CD14-positive monocyte (primary cell): ENCODE measurements at regions not wholly inside any gene's neighbourhood (a gene's known extent, or its start where the extent isn't known, plus 50 kb on each side); places are given as distances from the start of the nearest gene placed in this dataset.

Experiments used
- DNase-seq, 3 donors: peaks; one replicate each; pipeline ENCODE4 v3.0.0-alpha.2; 2011 to 2022
- H2AFZ ChIP-seq: 2 replicates; pipeline ENCODE4 v1.6.0; 2012; ENCODE audit warnings: mild to moderate bottlenecking, low read depth, low read length, inconsistent platforms; ENCODE audit not compliant: insufficient read depth, poor library complexity, severe bottlenecking
- H3K27ac ChIP-seq, 2 donors: 1 replicate in 1 of 2; 2 replicates in 1 of 2; pipeline ENCODE4 v1.5.1; 2012 to 2013; ENCODE audit warnings: low read length in 2 of 2, control low read depth in 1 of 2, inconsistent platforms in 1 of 2, low read depth in 1 of 2, mild to moderate bottlenecking in 1 of 2
- H3K27me3 ChIP-seq, 2 donors: one replicate each; pipeline versions ENCODE4 v1.6.0 to v1.6.1; 2011 to 2013; ENCODE audit warnings: low read length in 2 of 2; ENCODE audit not compliant: control insufficient read depth in 2 of 2, insufficient read depth in 2 of 2
- H3K36me3 ChIP-seq, 2 donors: replicated peaks in 1 of 2; 1 replicate in 1 of 2; 2 replicates in 1 of 2; pipeline versions ENCODE4 v1.5.1 to v1.6.1; 2012 to 2013; ENCODE audit warnings: low read length in 2 of 2, control low read depth in 1 of 2, inconsistent platforms in 1 of 2, mild to moderate bottlenecking in 1 of 2; ENCODE audit not compliant: insufficient read depth in 2 of 2, control insufficient read depth in 1 of 2
- H3K4me1 ChIP-seq, 2 donors: 1 replicate in 1 of 2; 2 replicates in 1 of 2; pipeline versions ENCODE4 v1.5.1 to v1.6.1; 2012 to 2013; ENCODE audit warnings: low read length in 2 of 2, control low read depth in 1 of 2, inconsistent platforms in 1 of 2, mild to moderate bottlenecking in 1 of 2, moderate library complexity in 1 of 2; ENCODE audit not compliant: insufficient read depth in 2 of 2, control insufficient read depth in 1 of 2
- H3K4me2 ChIP-seq: replicated peaks from 2 replicates; pipeline ENCODE3; 2012; ENCODE audit warnings: low read length, moderate library complexity, mild to moderate bottlenecking; ENCODE audit not compliant: poor library complexity, severe bottlenecking; ENCODE audit errors: extremely low read depth
- H3K4me3 ChIP-seq, 3 experiments: fragments of 200-600 bp in 1 of 3; sonication (generic) in 1 of 3; replicated peaks in 1 of 3; 1 replicate in 2 of 3; 2 replicates in 1 of 3; pipeline ENCODE4 v1.5.1; 2011 to 2013; ENCODE audit warnings: low read length in 3 of 3, mild to moderate bottlenecking in 3 of 3, control low read depth in 2 of 3, low read depth in 2 of 3, inconsistent platforms in 1 of 3, moderate library complexity in 1 of 3
- H3K79me2 ChIP-seq: 2 replicates; pipeline ENCODE4 v1.6.0; 2012; ENCODE audit warnings: mild to moderate bottlenecking, control low read depth, inconsistent platforms, low read length, moderate library complexity; ENCODE audit not compliant: insufficient read depth
- H3K9ac ChIP-seq: 2 replicates; pipeline ENCODE4 v1.6.0; 2017; ENCODE audit warnings: low read length, mild to moderate bottlenecking; ENCODE audit not compliant: insufficient read depth, poor library complexity, severe bottlenecking
- H3K9me3 ChIP-seq, 2 donors: replicated peaks in 1 of 2; 1 replicate in 1 of 2; 2 replicates in 1 of 2; pipeline versions ENCODE4 v1.5.1 to v1.6.1; 2012 to 2013; ENCODE audit warnings: low read length in 2 of 2, control low read depth in 1 of 2; ENCODE audit not compliant: control insufficient read depth in 1 of 2, insufficient read depth in 1 of 2
- H4K20me1 ChIP-seq: 2 replicates; pipeline ENCODE4 v1.6.0; 2012; ENCODE audit warnings: mild to moderate bottlenecking, low read length, control low read depth, moderate library complexity; ENCODE audit not compliant: insufficient read depth
- H3K27ac Mint-ChIP-seq, 7 donors: one replicate each; pipeline ENCODE4 v1.8.0; 2020; ENCODE audit warnings: mild to moderate bottlenecking in 7 of 7, mixed read lengths in 7 of 7, moderate library complexity in 6 of 7, inconsistent platforms in 2 of 7
- H3K27me3 Mint-ChIP-seq, 3 donors: one replicate each; pipeline ENCODE4 v1.8.0; 2021 to 2022; ENCODE audit warnings: low read depth in 3 of 3, mild to moderate bottlenecking in 3 of 3, mixed read lengths in 3 of 3, moderate library complexity in 3 of 3, inconsistent platforms in 1 of 3
- H3K36me3 Mint-ChIP-seq, 2 donors: one replicate each; pipeline ENCODE4 v1.8.0; 2020; ENCODE audit warnings: mixed read lengths in 2 of 2, inconsistent platforms in 1 of 2, mild to moderate bottlenecking in 1 of 2
- H3K4me1 Mint-ChIP-seq: one replicate; pipeline ENCODE4 v1.8.0; 2020; ENCODE audit warnings: mild to moderate bottlenecking, mixed read lengths
- H3K4me3 Mint-ChIP-seq, 2 donors: one replicate each; pipeline ENCODE4 v1.8.0; 2020; ENCODE audit warnings: mild to moderate bottlenecking in 2 of 2, mixed read lengths in 2 of 2, moderate library complexity in 1 of 2
- H3K9me3 Mint-ChIP-seq, 7 donors: one replicate each; pipeline ENCODE4 v1.8.0; 2020 to 2022; ENCODE audit warnings: mixed read lengths in 7 of 7, mild to moderate bottlenecking in 6 of 7, moderate library complexity in 6 of 7, inconsistent platforms in 2 of 7
- CTCF ChIP-seq: fragments of 200-600 bp; IDR thresholded peaks from one replicate; pipeline ENCODE4 v1.8.0; 2022; ENCODE audit warnings: antibody characterized with exemption, mild to moderate bottlenecking
- WGBS: methylation state at CpG from one replicate; pipeline ENCODE4 v1.1.5; 2013; ENCODE audit warnings: missing lambda C conversion rate; ENCODE audit not compliant: insufficient coverage; 5-methylcytosine and 5-hydroxymethylcytosine counted together
- intact Hi-C, 2 donors: fragments of 100-400 bp; cut with micrococcal nuclease; formaldehyde crosslinking; loops; one replicate each; pipeline versions ENCODE4 v1.15.0 to v1.15.1; 2023

GRCh38 chr12:59067083-59067482 lies 146.8 kb upstream of the LRIG3 start:
- Histone ChIP-seq H3K79me2 (no peaks in the 10 kb centered on the region), H3K9ac (no peak overlapping the region), H3K4me2 (no peak overlapping the region), H3K27me3 (no peaks in the 10 kb centered on the region), H3K36me3 (no peaks in the 10 kb centered on the region), H2AFZ (no peak overlapping the region), H4K20me1 (no peaks in the 10 kb centered on the region), H3K4me3 (no peak overlapping the region), H3K9me3 (no peaks in the 10 kb centered on the region), H3K27ac (no peak overlapping the region), H3K4me1 (no peaks in the 10 kb centered on the region)
- Mint-ChIP-seq H3K9me3 (peaks cover 0 to 2% (median 0%) of the 10 kb centered on the region in 7 donors), H3K27ac (no peak overlapping the region), H3K36me3 (no peaks in the 10 kb centered on the region), H3K4me3 (no peak overlapping the region), H3K27me3 (no peaks in the 10 kb centered on the region), H3K4me1 (no peaks in the 10 kb centered on the region)
- DNase-seq, result no peak
- TF ChIP-seq CTCF, result no peak
- intact Hi-C loops, result no loop called here
- 40% methylated on average over 1 of the region's 2 CpGs for WGBS

GRCh38 chr12:59066445-59066844 lies 146.1 kb upstream of the LRIG3 start:
- Mint-ChIP-seq H3K9me3 (peaks cover 0 to 2% (median 0%) of the 10 kb centered on the region in 7 donors), H3K4me3 (no peak overlapping the region), H3K27ac (no peak overlapping the region), H3K4me1 (no peaks in the 10 kb centered on the region), H3K36me3 (no peaks in the 10 kb centered on the region), H3K27me3 (no peaks in the 10 kb centered on the region)
- DNase-seq, result no peak
- Histone ChIP-seq H3K36me3 (no peaks in the 10 kb centered on the region), H3K79me2 (no peaks in the 10 kb centered on the region), H3K4me3 (no peak overlapping the region), H4K20me1 (no peaks in the 10 kb centered on the region), H3K9ac (no peak overlapping the region), H3K27me3 (no peaks in the 10 kb centered on the region), H3K9me3 (no peaks in the 10 kb centered on the region), H3K4me2 (no peak overlapping the region), H3K27ac (no peak overlapping the region), H3K4me1 (no peaks in the 10 kb centered on the region), H2AFZ (no peak overlapping the region)
- TF ChIP-seq CTCF, result no peak
- no CpG with 5 or more reads among the region's 1 CpG for WGBS
- intact Hi-C loops, result no loop called here
